ENCODE measurements at regions not wholly inside any gene's neighbourhood (a gene's known extent, or its start where the extent isn't known, plus 50 kb on each side); places are given as distances from the start of the nearest gene placed in this dataset.

DNA sequence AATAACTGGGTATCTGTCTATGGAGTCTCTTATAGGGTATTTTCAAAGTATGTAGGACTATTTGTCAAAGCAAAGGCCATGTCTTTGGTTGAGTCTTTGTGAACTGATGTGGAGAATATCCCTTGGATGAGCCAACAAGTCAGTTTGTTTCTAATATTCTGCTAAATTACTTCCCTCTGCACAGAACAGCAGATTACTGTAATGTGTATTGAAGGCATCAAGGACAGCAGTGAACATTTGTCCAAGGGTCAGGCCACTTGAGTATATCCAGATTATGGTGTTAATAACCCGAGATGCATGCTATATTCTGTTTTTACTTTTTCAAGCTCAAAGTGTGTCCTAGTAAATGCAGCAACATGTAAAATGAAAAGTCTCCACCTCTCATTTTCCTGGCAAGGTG lies 144.2 kb upstream of the GLI3 start:
- DNase-seq (ENCODE audit: insufficient read length, low spot score) (no peak), FAIRE-seq (no peak)
- TF ChIP-seq SPI1 (IDR thresholded peaks at IDR 0.05; ENCODE audit: low read depth, low read length): no peak

DNA sequence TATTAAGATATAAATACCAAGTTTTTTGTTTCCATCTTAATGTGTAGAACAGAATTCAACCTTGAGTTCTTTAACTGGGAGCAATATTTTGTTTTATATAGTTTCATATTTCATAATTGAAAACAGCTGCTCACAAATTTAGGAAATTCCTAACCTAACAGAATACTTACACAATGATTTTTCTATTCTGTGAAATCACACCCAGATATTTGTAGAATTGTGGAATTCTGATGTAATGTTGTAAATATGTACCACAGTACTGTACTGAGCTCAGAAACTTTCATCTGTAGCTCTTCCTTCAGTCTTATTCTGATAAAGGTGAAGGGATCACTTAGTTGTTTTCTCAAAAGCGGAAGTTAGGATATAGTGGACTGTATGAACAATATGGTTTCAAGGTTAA lies 143.4 kb upstream of the GLI3 start:
- TF ChIP-seq SPI1 (IDR thresholded peaks at IDR 0.05; ENCODE audit: low read depth, low read length) (no peak), POU2F2 (IDR thresholded peaks at IDR 0.05; ENCODE audit: low read depth, low read length) (no peak), POLR2AphosphoS5 (IDR thresholded peaks at IDR 0.05; ENCODE audit: low read depth, low read length) (no peak), PAX5 (IDR thresholded peaks at IDR 0.05; ENCODE audit: insufficient read depth, low read length, severe bottlenecking) (no peak), TAF1 (IDR thresholded peaks at IDR 0.05; ENCODE audit: low read depth, low read length) (no peak), POLR2A (IDR thresholded peaks at IDR 0.05; ENCODE audit: low read depth, low read length) (no peak)
- FAIRE-seq: no peak
- no peak for DNase-seq (ENCODE audit: insufficient read length, low spot score)

DNA sequence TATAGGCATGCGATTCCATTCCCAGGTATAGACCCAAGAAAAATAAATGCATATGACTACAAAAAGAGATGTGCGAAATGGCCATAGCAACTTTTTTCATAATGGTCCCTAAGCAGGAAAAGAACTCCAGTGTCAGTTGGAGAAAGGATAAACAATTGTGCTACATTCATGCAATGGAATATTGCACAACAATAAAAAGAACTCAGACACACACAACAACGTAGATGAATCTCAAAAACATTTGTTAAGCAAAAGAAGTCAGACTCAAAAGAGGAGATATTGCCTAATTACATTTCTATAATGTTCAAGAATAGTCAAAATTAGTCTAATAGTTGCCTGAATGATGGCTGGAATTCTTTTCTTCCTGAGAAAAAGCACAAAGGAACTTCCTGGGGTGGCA lies 141.1 kb upstream of the GLI3 start:
- no peak for TF ChIP-seq PAX5 (IDR thresholded peaks at IDR 0.05; ENCODE audit: insufficient read depth, low read length, severe bottlenecking)
- FAIRE-seq (no peak), DNase-seq (ENCODE audit: insufficient read length, low spot score) (no peak)

DNA sequence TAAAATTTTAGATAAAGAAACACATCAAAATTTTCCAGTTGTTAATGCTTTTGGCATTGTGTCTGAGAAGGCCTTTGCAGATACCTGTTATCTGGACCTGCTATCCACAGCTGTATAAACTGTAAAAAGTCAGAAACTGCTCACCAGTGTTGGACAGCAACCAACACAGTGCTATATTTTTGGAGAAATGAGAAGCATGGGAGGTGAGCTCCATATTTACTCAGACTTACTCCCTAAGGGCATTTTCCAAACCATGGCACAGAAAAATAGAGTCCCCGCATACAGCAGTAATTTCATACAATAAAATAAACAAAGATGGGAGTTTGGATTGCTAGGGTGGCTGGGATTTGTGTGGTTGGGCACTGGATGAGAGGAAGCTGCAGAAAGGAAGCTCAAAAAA lies 136.3 kb upstream of the GLI3 start:
- TF ChIP-seq POU2F2 (IDR thresholded peaks at IDR 0.05; ENCODE audit: low read depth, low read length): no peak
- no peak for TF ChIP-seq TAF1 (IDR thresholded peaks at IDR 0.05; ENCODE audit: low read depth, low read length)
- no peak for TF ChIP-seq POLR2A (IDR thresholded peaks at IDR 0.05; ENCODE audit: low read depth, low read length)
- no peak for FAIRE-seq
- DNase-seq (ENCODE audit: insufficient read length, low spot score): no peak

DNA sequence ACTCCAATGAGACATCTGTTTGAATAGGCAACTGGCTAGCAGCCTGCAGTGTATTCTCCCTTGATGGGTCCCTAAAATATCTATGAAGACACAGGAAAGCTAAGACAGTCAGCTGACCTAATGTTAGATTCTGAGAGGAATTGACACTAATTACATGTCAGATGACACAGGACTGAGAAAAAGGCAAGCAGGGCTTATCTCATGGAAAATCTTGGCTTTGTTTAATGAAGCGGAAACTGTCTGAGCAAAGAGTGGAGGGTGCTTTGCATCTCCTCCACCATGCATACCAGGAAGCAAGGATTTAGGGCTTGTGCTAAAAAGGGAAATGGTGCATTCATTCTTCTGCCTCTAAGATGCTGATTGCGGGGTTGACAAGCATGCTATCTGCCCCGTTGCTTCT lies 135.5 kb upstream of the GLI3 start:
- no peak for TF ChIP-seq PAX5 (IDR thresholded peaks at IDR 0.05; ENCODE audit: insufficient read depth, low read length, severe bottlenecking)
- TF ChIP-seq POLR2A (IDR thresholded peaks at IDR 0.05; ENCODE audit: low read depth, low read length): no peak
- TF ChIP-seq SPI1 (IDR thresholded peaks at IDR 0.05; ENCODE audit: low read depth, low read length): no peak
- no peak for TF ChIP-seq TAF1 (IDR thresholded peaks at IDR 0.05; ENCODE audit: low read depth, low read length)
- no peak for TF ChIP-seq POLR2AphosphoS5 (IDR thresholded peaks at IDR 0.05; ENCODE audit: low read depth, low read length)
- no peak for TF ChIP-seq POU2F2 (IDR thresholded peaks at IDR 0.05; ENCODE audit: low read depth, low read length)
- no peak for DNase-seq (ENCODE audit: insufficient read length, low spot score)
- FAIRE-seq: no peak

DNA sequence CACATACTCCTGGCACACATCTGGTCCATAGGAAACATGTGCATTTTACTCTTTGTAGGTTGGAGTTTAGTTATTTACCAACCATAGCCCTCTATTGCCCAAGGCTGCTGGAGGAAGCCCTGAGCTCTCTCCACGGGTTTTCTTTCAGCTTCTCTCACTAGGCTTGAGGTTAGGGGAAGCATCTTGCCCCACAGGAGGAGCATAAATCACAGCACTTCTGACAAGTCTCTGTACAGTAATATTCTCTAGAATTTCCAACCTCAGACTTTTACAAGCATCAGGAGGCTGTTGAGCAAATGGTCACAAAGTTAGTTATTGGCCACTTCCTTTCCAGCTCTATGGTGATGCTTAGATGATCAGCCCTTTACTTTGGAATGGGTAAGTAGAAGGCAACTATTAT lies 122.9 kb upstream of the GLI3 start:
- DNase-seq (ENCODE audit: insufficient read length, low spot score) (no peak), FAIRE-seq (no peak)
- TF ChIP-seq POU2F2 (IDR thresholded peaks at IDR 0.05; ENCODE audit: low read depth, low read length) (no peak), PAX5 (IDR thresholded peaks at IDR 0.05; ENCODE audit: insufficient read depth, low read length, severe bottlenecking) (no peak), POLR2AphosphoS5 (IDR thresholded peaks at IDR 0.05; ENCODE audit: low read depth, low read length) (no peak), POLR2A (IDR thresholded peaks at IDR 0.05; ENCODE audit: low read depth, low read length) (no peak), SPI1 (IDR thresholded peaks at IDR 0.05; ENCODE audit: low read depth, low read length) (no peak), TAF1 (IDR thresholded peaks at IDR 0.05; ENCODE audit: low read depth, low read length) (no peak)

DNA sequence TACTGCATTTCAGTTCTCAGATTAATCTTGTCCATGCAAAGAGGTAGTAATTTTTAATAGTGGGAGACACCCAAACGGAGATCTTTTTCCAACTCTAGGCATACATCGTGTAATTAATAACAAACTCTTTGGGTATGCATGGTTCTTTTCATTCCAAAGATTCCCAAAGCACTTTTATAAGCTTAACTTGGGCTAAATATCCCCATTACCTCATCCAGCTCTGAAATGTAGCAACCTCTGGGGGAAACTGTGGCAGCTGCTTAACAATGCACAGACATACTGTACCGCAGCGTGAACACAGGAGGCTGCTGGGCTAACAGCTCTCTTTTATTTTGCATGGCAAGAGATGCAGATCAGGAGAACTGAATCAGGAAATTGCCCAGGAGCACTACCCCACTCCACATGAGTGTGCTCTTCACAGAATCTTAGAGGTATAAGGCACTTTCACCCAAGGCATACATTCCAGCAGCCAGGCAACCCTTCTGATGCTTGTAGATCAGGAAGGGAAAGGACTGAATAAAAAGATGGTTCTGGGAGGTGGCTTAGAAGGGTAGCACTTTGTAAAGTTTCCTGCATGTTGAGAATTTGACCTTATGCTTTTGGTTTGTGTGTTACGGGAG lies 114.4 kb upstream of the GLI3 start:
- no peak for DNase-seq (ENCODE audit: insufficient read length, low spot score)
- no peak for FAIRE-seq
- TF ChIP-seq POU2F2 (IDR thresholded peaks at IDR 0.05; ENCODE audit: low read depth, low read length) (no peak), PAX5 (IDR thresholded peaks at IDR 0.05; ENCODE audit: insufficient read depth, low read length, severe bottlenecking) (no peak), SPI1 (IDR thresholded peaks at IDR 0.05; ENCODE audit: low read depth, low read length) (no peak), TAF1 (IDR thresholded peaks at IDR 0.05; ENCODE audit: low read depth, low read length) (no peak), POLR2AphosphoS5 (IDR thresholded peaks at IDR 0.05; ENCODE audit: low read depth, low read length) (no peak), POLR2A (IDR thresholded peaks at IDR 0.05; ENCODE audit: low read depth, low read length) (no peak)

DNA sequence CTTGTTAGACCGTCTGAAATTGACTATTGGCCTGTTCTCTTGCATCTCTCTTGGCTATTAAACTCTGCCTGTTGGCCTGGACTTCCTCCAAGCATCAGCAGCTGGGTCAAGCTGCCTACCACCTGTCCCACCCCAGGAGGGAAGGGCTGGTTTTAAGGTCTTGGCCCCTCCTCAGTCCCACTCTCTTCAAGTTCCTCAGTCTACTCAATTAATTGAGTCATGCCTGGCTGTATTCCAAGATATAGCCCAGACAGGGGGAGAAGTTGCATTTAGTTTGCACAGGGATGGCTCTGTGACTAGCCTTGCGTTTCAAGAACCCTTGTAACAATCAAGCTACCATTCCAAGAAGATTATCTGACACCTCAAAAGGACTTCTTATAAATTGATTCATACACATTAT lies 113.8 kb upstream of the GLI3 start:
- TF ChIP-seq POU2F2 (IDR thresholded peaks at IDR 0.05; ENCODE audit: low read depth, low read length) (no peak), TAF1 (IDR thresholded peaks at IDR 0.05; ENCODE audit: low read depth, low read length) (no peak), SPI1 (IDR thresholded peaks at IDR 0.05; ENCODE audit: low read depth, low read length) (no peak), POLR2A (IDR thresholded peaks at IDR 0.05; ENCODE audit: low read depth, low read length) (no peak), POLR2AphosphoS5 (IDR thresholded peaks at IDR 0.05; ENCODE audit: low read depth, low read length) (no peak), PAX5 (IDR thresholded peaks at IDR 0.05; ENCODE audit: insufficient read depth, low read length, severe bottlenecking) (no peak)
- no peak for DNase-seq (ENCODE audit: insufficient read length, low spot score)
- FAIRE-seq: no peak

DNA sequence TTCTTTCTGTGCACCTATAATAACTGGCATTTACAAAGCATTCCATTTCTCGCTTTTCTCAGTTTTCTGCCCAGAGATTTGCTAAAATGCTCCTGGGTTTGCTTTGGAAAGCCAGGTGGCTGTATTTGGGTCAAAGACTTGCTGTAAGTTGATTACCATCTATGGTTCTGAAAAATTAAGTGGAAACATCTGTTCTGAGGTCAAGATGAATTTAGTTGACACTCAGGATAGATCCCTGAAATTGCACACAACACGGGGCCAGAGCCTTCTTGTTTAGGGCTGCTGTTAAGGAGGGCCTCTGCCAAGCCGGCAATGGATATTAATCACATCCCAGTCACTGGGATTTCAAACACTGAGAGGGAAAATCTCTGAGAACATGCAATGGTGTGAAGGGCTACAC lies 111.6 kb upstream of the GLI3 start:
- FAIRE-seq (no peak), DNase-seq (ENCODE audit: insufficient read length, low spot score) (no peak)
- no peak for TF ChIP-seq POLR2A (IDR thresholded peaks at IDR 0.05; ENCODE audit: low read depth, low read length)
- no peak for TF ChIP-seq TAF1 (IDR thresholded peaks at IDR 0.05; ENCODE audit: low read depth, low read length)
- no peak for TF ChIP-seq POU2F2 (IDR thresholded peaks at IDR 0.05; ENCODE audit: low read depth, low read length)
- TF ChIP-seq SPI1 (IDR thresholded peaks at IDR 0.05; ENCODE audit: low read depth, low read length): no peak
- TF ChIP-seq PAX5 (IDR thresholded peaks at IDR 0.05; ENCODE audit: insufficient read depth, low read length, severe bottlenecking): no peak
- no peak for TF ChIP-seq POLR2AphosphoS5 (IDR thresholded peaks at IDR 0.05; ENCODE audit: low read depth, low read length)

DNA sequence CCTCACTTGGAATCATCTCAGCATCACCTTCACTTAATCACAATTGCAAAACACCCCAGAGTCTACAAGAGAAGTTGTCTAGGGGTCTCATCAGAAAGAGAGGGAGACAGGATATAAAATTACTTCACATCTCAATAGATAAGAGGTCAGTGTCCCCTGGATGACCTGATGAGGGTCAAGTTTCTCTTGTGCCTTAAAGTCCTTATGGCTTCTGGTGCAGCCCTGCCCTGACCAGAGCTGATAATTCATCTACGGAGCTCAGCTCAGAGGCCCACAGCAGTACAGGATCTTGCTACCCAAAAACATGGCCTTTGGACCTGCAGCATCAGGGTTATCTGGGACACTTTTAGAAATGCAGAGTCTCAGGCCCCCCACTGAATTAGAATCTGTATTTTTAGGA lies 111.1 kb upstream of the GLI3 start:
- FAIRE-seq (no peak), DNase-seq (ENCODE audit: insufficient read length, low spot score) (no peak)
- TF ChIP-seq POLR2A (IDR thresholded peaks at IDR 0.05; ENCODE audit: low read depth, low read length) (no peak), TAF1 (IDR thresholded peaks at IDR 0.05; ENCODE audit: low read depth, low read length) (no peak), POLR2AphosphoS5 (IDR thresholded peaks at IDR 0.05; ENCODE audit: low read depth, low read length) (no peak), SPI1 (IDR thresholded peaks at IDR 0.05; ENCODE audit: low read depth, low read length) (no peak), POU2F2 (IDR thresholded peaks at IDR 0.05; ENCODE audit: low read depth, low read length) (no peak), PAX5 (IDR thresholded peaks at IDR 0.05; ENCODE audit: insufficient read depth, low read length, severe bottlenecking) (no peak)
